Gastrocnemius medialis (tissue), 4 donors: ENCODE measurements at regions not wholly inside any gene's neighbourhood (a gene's known extent, or its start where the extent isn't known, plus 50 kb on each side); places are given as distances from the start of the nearest gene placed in this dataset.

Source experiments
- ATAC-seq, 2 donors: fragments of 150-250 bp; one replicate each; pipeline ENCODE4 v1.9.1; 2016
- DNase-seq, 2 donors: peaks; one replicate each; pipeline ENCODE4 v3.0.0-alpha.2; 2019
- H3K27ac ChIP-seq, 4 donors: fragments of 200-600 bp; sonication (generic); 1 replicate in 1 of 4; 2 replicates in 3 of 4; pipeline ENCODE4 v1.5.1; 2016 to 2018; ENCODE audit warnings: mild to moderate bottlenecking in 2 of 4, moderate library complexity in 1 of 4
- H3K27me3 ChIP-seq, 3 donors: fragments of 200-600 bp; sonication (generic) in 2 of 3; 1 replicate in 1 of 3; 2 replicates in 2 of 3; pipeline versions ENCODE4 v1.5.1 to v1.6.0; 2016 to 2019; ENCODE audit warnings: mild to moderate bottlenecking in 1 of 3, moderate library complexity in 1 of 3
- H3K36me3 ChIP-seq, 2 donors: fragments of 200-600 bp; sonication (generic) in 1 of 2; one replicate each; pipeline ENCODE4 v1.5.1; 2017 to 2018
- H3K4me1 ChIP-seq, 2 donors: fragments of 200-600 bp; sonication (generic) in 1 of 2; one replicate each; pipeline ENCODE4 v1.5.1; 2016 to 2017; ENCODE audit warnings: mild to moderate bottlenecking in 2 of 2
- H3K4me3 ChIP-seq, 4 donors: fragments of 200-600 bp; sonication (generic) in 3 of 4; 1 replicate in 1 of 4; 2 replicates in 3 of 4; pipeline ENCODE4 v1.5.1; 2016 to 2019; ENCODE audit warnings: mild to moderate bottlenecking in 2 of 4
- H3K9me3 ChIP-seq, 3 donors: fragments of 200-600 bp; sonication (generic) in 2 of 3; 1 replicate in 1 of 3; 2 replicates in 2 of 3; pipeline ENCODE4 v1.5.1; 2016 to 2019
- POLR2A ChIP-seq, 2 donors: fragments of 450-650 bp; IDR thresholded peaks; one replicate each; pipeline ENCODE4 v1.6.1; 2017; ENCODE audit warnings: antibody characterized with exemption in 2 of 2, mild to moderate bottlenecking in 2 of 2, moderate library complexity in 2 of 2
- in situ Hi-C, 4 donors: fragments of 200-750 bp; cut with MboI; loops; one replicate each; pipeline versions ENCODE4 v1.15.0 to v1.8.0; 2017; ENCODE audit warnings: low sequenced_read_pairs in 4 of 4
- intact Hi-C: fragments of 100-400 bp; cut with DNase I; formaldehyde crosslinking; loops from one replicate; pipeline ENCODE4 v1.15.1; 2023; ENCODE audit warnings: low total_unique reads
- TF ChIP-seq, protein P1 (sequence below), 5 experiments: fragments of 450-650 bp in 3 of 5; fragments of 200-600 bp in 2 of 5; sonication (generic) in 2 of 5; IDR thresholded peaks in 4 of 5; conservative IDR thresholded peaks in 1 of 5; 1 replicate in 4 of 5; 2 replicates in 1 of 5; pipeline ENCODE4 v1.5.1; 2016 to 2019; ENCODE audit warnings: antibody characterized with exemption in 5 of 5, mild to moderate bottlenecking in 3 of 5, moderate library complexity in 3 of 5

DNA sequence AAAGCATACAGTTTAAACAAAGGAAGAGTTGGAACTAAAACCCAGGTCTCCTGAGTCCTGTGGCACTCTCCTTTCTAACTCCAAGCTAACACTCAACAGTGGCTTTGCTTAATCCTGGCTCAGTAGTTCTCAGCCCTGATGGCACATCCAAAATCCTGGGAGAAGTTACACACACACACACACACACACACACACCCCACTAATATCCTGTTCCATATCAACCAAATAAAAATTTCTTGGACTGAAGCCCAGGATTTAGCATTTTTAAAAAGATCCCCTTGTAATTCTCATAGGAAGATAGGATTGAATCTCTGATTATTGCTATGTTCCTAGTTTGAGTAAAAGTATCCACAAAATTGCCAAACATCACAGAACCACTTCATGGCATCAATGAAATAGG, 136.1 kb upstream of the RIOK3 start:
- no peaks in the 10 kb centered on the region for H3K4me1 ChIP-seq
- H3K4me3 ChIP-seq = no peak overlapping the region
- DNase-seq (no peak), ATAC-seq (no peak)
- no peaks in the 10 kb centered on the region for H3K9me3 ChIP-seq
- no peak for TF ChIP-seq POLR2A (IDR thresholded peaks at IDR 0.05)
- intact Hi-C loops (no loop called here), in situ Hi-C loops (loop anchor here in 1 of 4 donors (10.0 kb wide), 1 partner anchor 58 kb away; no protein-coding TSS in a partner anchor)
- H3K27me3 ChIP-seq = no peaks in the 10 kb centered on the region
- no peak overlapping the region for H3K27ac ChIP-seq
- H3K36me3 ChIP-seq = no peaks in the 10 kb centered on the region

DNA sequence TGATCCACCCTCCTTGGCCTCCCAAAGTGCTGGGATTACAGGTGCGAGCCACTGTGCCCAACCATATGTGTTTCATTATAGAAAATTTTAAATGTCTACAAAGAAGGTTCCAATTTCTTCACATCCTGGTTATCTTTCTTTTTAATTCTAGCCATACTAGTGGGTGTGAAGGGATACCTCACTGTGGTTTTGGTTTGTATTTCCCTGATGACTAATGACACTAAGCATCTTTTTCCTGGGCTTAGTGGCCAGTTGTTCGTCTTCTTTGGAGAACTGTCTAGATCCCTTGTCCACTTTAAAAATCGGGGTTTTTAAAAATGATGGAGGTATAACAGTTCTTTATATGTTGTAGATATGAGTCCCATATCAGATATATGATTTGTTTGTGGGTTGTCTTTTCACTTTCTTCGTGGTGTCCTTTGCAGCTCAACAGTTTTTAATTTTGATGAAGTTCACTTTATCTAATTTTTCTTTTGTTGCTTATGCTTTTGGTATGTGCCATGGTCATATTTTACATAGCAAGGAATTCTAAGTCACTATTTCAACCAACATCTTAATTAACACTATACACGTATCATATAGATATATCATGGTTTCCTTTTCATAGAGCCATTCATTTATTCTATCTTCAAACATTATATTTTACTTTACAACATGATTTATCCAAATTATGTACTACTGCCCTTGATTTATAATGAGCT, 135.0 kb upstream of the RIOK3 start:
- Histone ChIP-seq H3K36me3 (no peaks in the 10 kb centered on the region), H3K27ac (no peak overlapping the region), H3K27me3 (no peaks in the 10 kb centered on the region), H3K4me1 (no peaks in the 10 kb centered on the region), H3K4me3 (no peak overlapping the region), H3K9me3 (no peaks in the 10 kb centered on the region)
- ATAC-seq (no peak), DNase-seq (no peak)
- intact Hi-C loops (no loop called here), in situ Hi-C loops (loop anchor here in 1 of 4 donors (10.0 kb wide), 1 partner anchor 57 kb away; no protein-coding TSS in a partner anchor)
- TF ChIP-seq POLR2A (IDR thresholded peaks at IDR 0.05) = no peak
- TF ChIP-seq, protein P1, sequence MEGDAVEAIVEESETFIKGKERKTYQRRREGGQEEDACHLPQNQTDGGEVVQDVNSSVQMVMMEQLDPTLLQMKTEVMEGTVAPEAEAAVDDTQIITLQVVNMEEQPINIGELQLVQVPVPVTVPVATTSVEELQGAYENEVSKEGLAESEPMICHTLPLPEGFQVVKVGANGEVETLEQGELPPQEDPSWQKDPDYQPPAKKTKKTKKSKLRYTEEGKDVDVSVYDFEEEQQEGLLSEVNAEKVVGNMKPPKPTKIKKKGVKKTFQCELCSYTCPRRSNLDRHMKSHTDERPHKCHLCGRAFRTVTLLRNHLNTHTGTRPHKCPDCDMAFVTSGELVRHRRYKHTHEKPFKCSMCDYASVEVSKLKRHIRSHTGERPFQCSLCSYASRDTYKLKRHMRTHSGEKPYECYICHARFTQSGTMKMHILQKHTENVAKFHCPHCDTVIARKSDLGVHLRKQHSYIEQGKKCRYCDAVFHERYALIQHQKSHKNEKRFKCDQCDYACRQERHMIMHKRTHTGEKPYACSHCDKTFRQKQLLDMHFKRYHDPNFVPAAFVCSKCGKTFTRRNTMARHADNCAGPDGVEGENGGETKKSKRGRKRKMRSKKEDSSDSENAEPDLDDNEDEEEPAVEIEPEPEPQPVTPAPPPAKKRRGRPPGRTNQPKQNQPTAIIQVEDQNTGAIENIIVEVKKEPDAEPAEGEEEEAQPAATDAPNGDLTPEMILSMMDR (IDR thresholded peaks at IDR 0.05 in 4 of 5, conservative IDR thresholded peaks at IDR 0.05 in 1 of 5) = no peak

DNA sequence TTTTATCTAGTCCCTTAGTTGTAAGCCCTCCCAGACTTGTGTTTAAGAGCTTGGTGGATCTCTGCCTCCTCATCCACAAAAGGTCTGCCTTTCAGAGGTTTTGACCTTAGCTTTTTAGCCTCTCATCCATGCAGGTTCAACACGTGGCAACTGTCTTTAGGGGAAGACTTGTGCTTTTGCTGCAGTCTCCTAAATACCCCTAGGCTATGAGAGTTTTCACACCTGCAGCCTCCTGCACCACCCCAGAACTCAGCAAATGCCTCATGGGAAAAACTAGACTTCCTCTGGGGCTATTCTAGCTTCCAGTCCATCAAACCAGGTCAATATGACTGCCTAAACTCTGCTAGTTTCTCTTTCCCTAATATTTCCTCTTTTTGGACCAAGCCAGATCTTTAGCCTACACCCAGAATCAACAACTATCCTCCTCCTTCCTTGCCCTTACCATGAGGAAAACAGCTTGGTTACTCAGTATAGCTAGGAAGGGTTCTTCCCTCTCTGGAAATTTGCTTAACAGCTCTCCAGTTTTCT, 132.3 kb upstream of the RIOK3 start:
- ATAC-seq (no peak), DNase-seq (no peak)
- TF ChIP-seq POLR2A (IDR thresholded peaks at IDR 0.05) = no peak
- TF ChIP-seq, protein P1 (IDR thresholded peaks at IDR 0.05 in 4 of 5, conservative IDR thresholded peaks at IDR 0.05 in 1 of 5) = no peak
- H3K36me3 ChIP-seq = no peaks in the 10 kb centered on the region
- H3K4me1 ChIP-seq = no peaks in the 10 kb centered on the region
- H3K9me3 ChIP-seq = no peaks in the 10 kb centered on the region
- H3K4me3 ChIP-seq = no peak overlapping the region
- H3K27me3 ChIP-seq = no peaks in the 10 kb centered on the region
- no peak overlapping the region for H3K27ac ChIP-seq
- in situ Hi-C loops = no loop called here
- intact Hi-C loops = no loop called here

DNA sequence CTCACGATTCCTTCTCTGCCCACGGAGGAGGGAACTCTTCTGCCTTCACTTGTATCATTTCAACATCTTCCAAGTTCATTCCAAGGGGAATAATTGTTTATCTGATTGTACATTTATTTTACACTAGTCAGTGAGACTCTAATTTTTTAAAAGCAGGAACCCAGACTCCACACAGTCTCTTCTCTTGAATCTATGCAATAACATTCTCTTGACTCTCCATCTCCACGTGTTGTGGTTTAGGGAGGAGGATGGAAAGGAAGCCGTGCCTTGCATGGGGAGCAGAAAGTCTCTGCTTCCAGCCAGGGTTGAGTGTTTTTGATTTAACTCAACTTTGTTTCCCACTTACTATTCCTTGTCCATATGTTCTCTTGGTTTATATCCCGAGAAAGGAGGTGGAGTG, 131.1 kb upstream of the RIOK3 start:
- Histone ChIP-seq H3K36me3 (no peaks in the 10 kb centered on the region), H3K4me1 (no peaks in the 10 kb centered on the region), H3K27ac (no peak overlapping the region), H3K27me3 (no peaks in the 10 kb centered on the region), H3K9me3 (no peaks in the 10 kb centered on the region), H3K4me3 (no peak overlapping the region)
- in situ Hi-C loops = no loop called here
- no peak for ATAC-seq
- TF ChIP-seq POLR2A (IDR thresholded peaks at IDR 0.05) = no peak
- TF ChIP-seq, protein P1 (IDR thresholded peaks at IDR 0.05 in 4 of 5, conservative IDR thresholded peaks at IDR 0.05 in 1 of 5) = no peak
- intact Hi-C loops = no loop called here
- no peak for DNase-seq

DNA sequence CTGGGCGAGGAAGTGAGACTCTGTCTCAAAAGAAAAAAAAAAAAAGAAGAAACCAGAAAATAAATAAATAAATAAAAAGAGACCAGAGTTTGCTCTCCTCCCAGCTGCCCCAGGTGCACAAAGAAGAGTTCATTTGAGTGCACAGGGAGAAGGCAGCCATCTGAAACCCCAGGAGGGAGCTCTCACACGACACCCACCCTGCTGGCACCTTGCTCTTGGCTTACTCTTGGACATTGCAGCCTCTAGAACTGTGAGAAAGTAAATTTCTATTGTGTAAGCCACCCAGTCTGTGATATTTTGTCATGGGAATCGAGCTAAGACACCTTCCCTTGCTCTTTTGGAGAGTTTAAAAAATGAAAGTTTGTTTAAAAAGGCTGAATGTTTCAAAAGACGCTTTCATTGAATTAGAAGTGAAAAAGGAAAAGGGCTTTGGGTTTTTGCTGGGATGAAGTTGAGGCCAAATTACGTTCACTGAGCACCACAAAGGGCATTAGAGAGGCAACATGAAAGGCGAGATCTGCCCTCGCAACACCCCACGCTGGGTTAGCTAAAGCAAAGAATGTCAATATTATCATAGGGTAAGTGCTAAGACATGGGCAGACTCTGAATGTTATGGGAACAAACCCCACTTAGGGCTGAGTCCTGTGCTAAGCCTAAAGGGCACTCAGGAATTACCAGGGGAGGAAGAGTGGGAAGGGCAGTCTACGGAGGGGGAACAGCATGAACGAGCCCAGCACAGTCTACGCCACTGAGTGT, 128.9 kb upstream of the RIOK3 start:
- Histone ChIP-seq H3K27me3 (no peaks in the 10 kb centered on the region), H3K4me1 (no peaks in the 10 kb centered on the region), H3K27ac (no peak overlapping the region), H3K4me3 (no peak overlapping the region), H3K36me3 (no peaks in the 10 kb centered on the region), H3K9me3 (no peaks in the 10 kb centered on the region)
- intact Hi-C loops = no loop called here
- no peak for TF ChIP-seq POLR2A (IDR thresholded peaks at IDR 0.05)
- TF ChIP-seq, protein P1 (IDR thresholded peaks at IDR 0.05 in 4 of 5, conservative IDR thresholded peaks at IDR 0.05 in 1 of 5) = no peak
- DNase-seq (no peak), ATAC-seq (no peak)
- in situ Hi-C loops = no loop called here
